ENCODE measurements at regions not wholly inside any gene's neighbourhood (a gene's known extent, or its start where the extent isn't known, plus 50 kb on each side); places are given as distances from the start of the nearest gene placed in this dataset.

DNA sequence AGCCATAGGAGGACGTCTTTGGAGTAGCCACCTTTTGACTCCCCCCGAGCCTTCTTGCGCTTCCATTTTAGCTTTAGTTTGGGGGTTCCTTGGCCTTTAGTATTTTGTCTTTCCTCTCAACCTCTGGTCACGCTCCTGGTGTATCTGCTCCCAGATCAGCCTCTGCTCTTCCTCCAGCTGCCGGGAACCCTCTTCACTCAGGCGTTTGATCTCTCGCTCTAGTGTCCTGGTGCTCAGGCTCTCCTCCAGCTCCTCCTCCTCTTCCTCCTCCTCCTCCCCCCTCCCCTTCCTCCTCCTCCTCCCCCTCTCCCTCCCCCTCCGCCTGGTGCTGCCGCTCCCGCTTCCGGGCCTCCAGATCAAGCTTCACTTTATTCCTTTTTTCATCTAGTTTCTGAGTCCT is 1082.3 kb upstream of the TMEFF2 start:
- TF ChIP-seq, protein P1, sequence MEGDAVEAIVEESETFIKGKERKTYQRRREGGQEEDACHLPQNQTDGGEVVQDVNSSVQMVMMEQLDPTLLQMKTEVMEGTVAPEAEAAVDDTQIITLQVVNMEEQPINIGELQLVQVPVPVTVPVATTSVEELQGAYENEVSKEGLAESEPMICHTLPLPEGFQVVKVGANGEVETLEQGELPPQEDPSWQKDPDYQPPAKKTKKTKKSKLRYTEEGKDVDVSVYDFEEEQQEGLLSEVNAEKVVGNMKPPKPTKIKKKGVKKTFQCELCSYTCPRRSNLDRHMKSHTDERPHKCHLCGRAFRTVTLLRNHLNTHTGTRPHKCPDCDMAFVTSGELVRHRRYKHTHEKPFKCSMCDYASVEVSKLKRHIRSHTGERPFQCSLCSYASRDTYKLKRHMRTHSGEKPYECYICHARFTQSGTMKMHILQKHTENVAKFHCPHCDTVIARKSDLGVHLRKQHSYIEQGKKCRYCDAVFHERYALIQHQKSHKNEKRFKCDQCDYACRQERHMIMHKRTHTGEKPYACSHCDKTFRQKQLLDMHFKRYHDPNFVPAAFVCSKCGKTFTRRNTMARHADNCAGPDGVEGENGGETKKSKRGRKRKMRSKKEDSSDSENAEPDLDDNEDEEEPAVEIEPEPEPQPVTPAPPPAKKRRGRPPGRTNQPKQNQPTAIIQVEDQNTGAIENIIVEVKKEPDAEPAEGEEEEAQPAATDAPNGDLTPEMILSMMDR (IDR thresholded peaks at IDR 0.05): no peak
- no peak for TF ChIP-seq EZH2 (IDR thresholded peaks at IDR 0.05; ENCODE audit: borderline replicate concordance, insufficient read depth, low read depth, low read length, poor library complexity, severe bottlenecking)

Measured in B cell (primary cell).